ENCODE measurements at regions not wholly inside any gene's neighbourhood (a gene's known extent, or its start where the extent isn't known, plus 50 kb on each side); places are given as distances from the start of the nearest gene placed in this dataset.

DNA sequence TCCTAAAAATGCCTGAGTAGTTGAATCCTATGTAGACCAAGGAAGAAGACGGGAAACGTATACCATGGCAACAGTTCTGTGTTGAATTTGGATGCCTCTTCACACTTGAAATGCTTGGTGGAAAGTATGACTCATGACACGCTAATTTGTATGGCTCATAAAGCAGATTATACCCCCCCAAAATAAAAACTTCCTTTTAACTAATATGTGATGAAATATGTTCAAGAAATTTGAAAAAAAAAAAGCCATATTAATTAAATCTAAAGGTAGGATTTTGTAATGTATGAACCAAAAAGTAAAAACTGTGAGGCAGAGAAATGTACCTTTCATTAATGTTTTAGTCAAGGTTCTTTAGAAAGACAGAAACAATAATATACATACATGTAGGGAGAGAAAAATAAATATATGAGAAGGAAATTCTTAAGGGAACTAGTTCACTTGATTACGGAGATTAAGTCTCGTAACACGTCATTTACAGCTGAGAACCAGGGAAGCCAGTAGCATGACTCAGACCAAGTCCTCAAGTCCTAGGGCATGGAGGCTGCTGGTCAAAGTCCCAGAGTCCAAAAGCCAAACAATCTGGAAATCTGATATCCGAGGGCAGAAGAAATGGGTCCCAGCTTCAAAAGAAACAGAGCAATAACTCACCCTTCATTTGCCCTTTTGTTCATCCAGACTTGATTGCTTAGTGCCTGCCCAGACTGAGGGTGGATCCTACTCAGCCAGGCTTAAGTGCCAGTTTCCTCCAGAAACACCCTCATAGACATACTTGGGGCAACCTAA is 485.1 kb downstream of the SEMA3D start:
- TF ChIP-seq, protein P1, sequence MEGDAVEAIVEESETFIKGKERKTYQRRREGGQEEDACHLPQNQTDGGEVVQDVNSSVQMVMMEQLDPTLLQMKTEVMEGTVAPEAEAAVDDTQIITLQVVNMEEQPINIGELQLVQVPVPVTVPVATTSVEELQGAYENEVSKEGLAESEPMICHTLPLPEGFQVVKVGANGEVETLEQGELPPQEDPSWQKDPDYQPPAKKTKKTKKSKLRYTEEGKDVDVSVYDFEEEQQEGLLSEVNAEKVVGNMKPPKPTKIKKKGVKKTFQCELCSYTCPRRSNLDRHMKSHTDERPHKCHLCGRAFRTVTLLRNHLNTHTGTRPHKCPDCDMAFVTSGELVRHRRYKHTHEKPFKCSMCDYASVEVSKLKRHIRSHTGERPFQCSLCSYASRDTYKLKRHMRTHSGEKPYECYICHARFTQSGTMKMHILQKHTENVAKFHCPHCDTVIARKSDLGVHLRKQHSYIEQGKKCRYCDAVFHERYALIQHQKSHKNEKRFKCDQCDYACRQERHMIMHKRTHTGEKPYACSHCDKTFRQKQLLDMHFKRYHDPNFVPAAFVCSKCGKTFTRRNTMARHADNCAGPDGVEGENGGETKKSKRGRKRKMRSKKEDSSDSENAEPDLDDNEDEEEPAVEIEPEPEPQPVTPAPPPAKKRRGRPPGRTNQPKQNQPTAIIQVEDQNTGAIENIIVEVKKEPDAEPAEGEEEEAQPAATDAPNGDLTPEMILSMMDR (IDR thresholded peaks at IDR 0.05; ENCODE audit: poor library complexity), result no peak
- TF ChIP-seq EZH2 (IDR thresholded peaks at IDR 0.05; ENCODE audit: borderline replicate concordance), result no peak
